AG09319 (cell line): ENCODE measurements at regions not wholly inside any gene's neighbourhood (a gene's known extent, or its start where the extent isn't known, plus 50 kb on each side); places are given as distances from the start of the nearest gene placed in this dataset.
"Not testable (repeated sequence)": the region's sequence is repeated elsewhere in the genome, so short reads cannot be mapped to it uniquely, and the experiment has no call there.

Experiments
- DNase-seq: peaks from one replicate; pipeline ENCODE4 v3.0.0-alpha.2; 2010; ENCODE audit warnings: low read depth; ENCODE audit errors: extremely low read depth
- TF ChIP-seq, protein P1 (sequence below): IDR thresholded peaks from 2 replicates; pipeline ENCODE4 v1.5.1; 2011; ENCODE audit warnings: low read depth, mild to moderate bottlenecking, inconsistent platforms, low read length, moderate library complexity

DNA sequence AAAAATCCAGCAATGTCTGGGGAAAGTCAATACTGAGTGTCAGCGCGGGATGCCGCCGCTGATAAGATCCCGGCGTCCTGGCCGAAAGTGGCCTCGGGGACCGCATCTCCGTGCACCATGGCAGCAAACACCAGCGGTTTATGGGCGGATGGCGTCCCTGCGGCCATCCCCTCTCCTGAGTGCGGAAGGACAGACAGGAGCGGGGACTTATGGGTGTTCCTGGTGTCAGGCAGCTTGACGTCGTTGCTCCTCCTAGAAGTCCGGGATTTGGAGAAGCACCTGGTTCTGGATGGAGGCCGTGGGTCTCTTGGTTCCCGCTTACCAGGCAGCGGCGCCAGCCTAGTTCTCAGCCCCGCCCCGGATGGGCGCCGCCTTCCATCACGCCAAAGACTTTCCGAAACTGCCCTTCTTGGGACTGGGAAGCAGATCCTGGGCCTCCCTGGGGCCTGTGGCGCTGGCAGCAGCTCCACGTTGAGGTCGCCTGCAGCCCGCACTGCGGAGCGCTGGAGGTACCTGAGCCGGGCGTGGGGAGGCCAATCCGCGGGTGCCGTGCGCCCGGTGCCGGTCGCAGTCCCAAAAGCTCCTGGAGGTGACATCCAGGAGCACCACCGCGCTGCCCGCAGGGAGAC is 119.1 kb downstream of the CCDC74A start:
- no peak for DNase-seq
- TF ChIP-seq, protein P1, sequence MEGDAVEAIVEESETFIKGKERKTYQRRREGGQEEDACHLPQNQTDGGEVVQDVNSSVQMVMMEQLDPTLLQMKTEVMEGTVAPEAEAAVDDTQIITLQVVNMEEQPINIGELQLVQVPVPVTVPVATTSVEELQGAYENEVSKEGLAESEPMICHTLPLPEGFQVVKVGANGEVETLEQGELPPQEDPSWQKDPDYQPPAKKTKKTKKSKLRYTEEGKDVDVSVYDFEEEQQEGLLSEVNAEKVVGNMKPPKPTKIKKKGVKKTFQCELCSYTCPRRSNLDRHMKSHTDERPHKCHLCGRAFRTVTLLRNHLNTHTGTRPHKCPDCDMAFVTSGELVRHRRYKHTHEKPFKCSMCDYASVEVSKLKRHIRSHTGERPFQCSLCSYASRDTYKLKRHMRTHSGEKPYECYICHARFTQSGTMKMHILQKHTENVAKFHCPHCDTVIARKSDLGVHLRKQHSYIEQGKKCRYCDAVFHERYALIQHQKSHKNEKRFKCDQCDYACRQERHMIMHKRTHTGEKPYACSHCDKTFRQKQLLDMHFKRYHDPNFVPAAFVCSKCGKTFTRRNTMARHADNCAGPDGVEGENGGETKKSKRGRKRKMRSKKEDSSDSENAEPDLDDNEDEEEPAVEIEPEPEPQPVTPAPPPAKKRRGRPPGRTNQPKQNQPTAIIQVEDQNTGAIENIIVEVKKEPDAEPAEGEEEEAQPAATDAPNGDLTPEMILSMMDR, result no peak

- not testable (repeated sequence) for DNase-seq
These were observed 120.9 kb downstream of the CCDC74A start for GRCh38 chr2:131648565-131648964.

- not testable (repeated sequence) for DNase-seq
These were observed 124.6 kb downstream of the CCDC74A start for GRCh38 chr2:131652246-131652645.

GRCh38 chr2:131654107-131654506 is 126.4 kb downstream of the CCDC74A start:
- DNase-seq, result not testable (repeated sequence)

- TF ChIP-seq, protein P1, result no peak
These were observed 129.3 kb downstream of the CCDC74A start for GRCh38 chr2:131656816-131657633.

DNA sequence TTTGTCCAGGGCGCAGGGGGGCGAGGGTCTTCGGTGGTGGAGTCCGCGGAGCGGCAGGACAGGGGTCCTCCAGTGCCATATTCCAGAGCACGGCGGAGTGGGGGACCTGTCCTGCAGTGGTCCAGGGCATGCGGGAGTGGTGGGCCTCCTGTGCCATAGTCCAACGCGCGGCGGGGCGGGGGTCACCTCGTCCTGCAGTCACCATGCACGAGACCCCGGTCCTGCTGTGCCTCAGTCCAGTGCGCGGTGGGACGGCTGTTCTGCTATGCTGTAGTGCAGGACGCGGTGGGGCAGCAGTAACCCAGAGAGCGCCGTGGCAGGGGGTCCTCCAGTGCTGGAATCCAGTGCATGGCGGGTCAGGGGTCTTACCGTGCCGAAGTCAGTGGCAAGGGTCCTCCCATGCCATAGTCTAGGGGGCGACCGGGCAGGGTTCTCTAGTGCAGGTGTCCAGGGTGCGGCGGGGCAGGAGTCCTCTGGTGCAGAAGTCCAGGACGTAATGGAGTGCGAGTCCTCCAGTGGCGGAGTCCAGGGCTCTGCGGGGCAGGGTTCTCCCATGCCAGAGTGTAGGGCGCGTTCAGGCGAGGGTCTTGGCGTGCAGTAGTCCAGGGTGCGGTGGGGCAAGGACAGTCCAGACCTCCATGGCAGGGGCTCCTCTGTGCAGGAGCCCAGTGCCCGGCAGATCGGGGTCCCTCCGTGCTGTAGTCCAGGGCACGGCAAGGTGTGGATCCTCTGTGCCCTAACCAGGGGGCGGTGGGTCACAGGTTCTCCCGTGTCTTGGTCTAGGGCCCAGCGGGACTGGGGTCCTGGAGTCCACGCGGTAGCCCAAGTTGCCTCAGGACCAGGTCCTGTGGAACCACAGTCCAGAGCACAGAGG is 130.4 kb downstream of the CCDC74A start:
- no peak for DNase-seq
- TF ChIP-seq, protein P1, result no peak

More at GRCh38 chr2:131656816-131657633, 129.3 kb downstream of the CCDC74A start:
- DNase-seq, result no peak

- TF ChIP-seq, protein P1, result no peak
- DNase-seq, result no peak
These were observed 131.1 kb downstream of the CCDC74A start for GRCh38 chr2:131658769-131659131.

DNA sequence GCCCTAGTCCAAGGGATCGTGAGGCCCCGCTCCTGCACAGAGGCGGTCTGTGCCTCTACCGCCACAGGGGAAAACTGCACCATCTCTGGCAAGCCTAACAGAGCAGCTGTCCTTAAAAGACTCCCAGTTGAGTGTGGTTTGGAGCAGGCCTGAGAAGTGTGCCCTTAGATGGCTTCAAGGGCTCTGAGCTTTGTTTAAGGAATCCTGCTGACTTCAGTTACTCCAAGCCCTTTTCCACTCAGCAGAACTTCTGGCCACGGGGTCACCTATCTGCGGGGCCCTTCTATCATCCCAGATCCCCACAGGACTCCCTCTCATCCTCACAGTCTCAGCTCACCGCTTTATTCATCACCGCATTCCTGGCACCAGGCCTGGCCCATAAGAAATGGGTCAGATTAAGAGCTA is 131.5 kb downstream of the CCDC74A start:
- TF ChIP-seq, protein P1, result no peak

DNA sequence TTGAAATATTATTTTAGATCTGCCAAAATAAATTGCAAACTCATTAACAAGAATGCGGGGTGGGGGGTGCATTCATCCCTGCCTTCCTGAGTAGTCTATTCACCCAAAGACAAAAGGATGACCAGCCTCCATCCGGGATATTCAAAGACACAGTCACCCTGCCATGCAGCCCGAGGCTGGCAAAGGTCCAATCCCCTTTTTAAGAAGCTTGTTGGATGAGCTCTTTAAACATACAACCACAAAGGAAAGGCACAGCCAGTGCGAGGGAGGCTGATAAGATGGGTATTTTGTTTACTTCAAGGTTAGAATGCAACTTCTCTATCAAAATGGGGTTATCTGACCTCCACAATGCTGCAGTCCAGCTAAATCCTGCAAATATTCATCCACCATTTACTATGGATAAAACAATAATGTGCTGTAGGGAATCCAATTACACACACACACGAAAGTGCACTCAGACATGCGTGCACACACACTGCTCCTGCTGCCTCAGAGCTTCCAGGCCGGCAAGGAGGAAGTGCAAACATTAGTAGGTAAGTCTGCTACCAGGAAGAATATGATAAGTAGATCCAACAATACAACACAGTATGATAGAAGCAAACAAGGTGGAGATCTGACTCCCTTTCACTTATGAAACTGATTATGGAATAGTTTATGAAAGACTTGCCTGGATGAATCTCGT is 133.6 kb downstream of the CCDC74A start:
- not testable (repeated sequence) for DNase-seq

More for the DNA sequence above, 131.5 kb downstream of the CCDC74A start:
- no peak for DNase-seq

GRCh38 chr2:131661884-131662535 is 134.3 kb downstream of the CCDC74A start:
- not testable (repeated sequence) for DNase-seq

GRCh38 chr2:131663501-131663900 is 135.8 kb downstream of the CCDC74A start:
- not testable (repeated sequence) for DNase-seq

DNA sequence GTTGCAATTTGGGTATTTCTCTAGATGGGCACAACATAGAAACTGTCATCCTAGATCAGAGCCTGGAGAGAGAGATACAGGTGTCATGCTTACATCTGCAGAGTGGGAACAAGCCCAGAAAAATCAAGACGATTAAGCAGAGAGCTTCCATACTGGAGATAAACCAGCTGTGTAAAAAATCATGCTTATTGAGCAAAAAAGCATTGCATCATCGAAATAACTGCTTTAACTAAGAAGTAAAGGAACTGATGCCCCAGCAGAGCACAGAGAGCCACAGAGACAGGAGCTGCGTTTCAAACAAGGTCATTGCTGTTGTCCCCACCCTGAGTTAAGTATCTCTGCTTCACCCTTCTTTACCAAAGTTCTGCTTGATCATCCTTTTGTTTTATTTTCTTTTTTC is 138.0 kb downstream of the CCDC74A start:
- DNase-seq, result not testable (repeated sequence)
